ENCODE measurements at regions not wholly inside any gene's neighbourhood (a gene's known extent, or its start where the extent isn't known, plus 50 kb on each side); places are given as distances from the start of the nearest gene placed in this dataset.

DNA sequence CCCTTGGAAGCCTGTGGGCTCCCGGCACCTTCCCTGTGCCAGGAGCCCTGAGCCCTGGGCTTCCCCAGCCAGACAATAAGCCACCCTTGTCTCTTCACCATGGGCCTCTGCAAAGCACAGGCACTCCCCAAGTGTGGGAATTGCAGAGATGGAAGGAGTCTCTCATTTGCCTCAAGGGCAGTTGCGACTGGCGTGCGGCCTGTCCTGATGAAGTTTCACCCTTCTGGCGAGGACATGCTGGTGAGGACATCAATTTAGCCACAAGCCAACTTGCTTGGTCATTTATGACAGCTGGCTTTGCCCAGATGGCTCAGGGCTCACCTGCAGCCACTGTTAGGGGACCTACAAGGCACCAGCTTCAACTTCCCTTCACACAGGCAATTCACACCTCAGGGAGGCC, 180.2 kb downstream of the ANAPC1 start:
- H4K20me1 ChIP-seq (ENCODE audit: insufficient read depth, low read length) = no peaks in the 10 kb centered on the region; the same call in 1 of the 2 replicates
- H3K9me3 ChIP-seq (ENCODE audit: insufficient read depth, low read length) = peaks cover 6% of the 10 kb centered on the region; the same call in 1 of the 2 replicates
- H2AFZ ChIP-seq (ENCODE audit: low read depth, low read length) = no peak overlapping the region
- peaks cover 84% of the 10 kb centered on the region for H3K4me1 ChIP-seq (ENCODE audit: low read length)
- TF ChIP-seq CTCF (IDR thresholded peaks at IDR 0.05; ENCODE audit: low read depth, low read length) (no peak), EZH2phosphoT487 (IDR thresholded peaks at IDR 0.05; ENCODE audit: low read depth) (no peak)
- H3K27me3 ChIP-seq (ENCODE audit: low read depth, low read length) = peaks cover 45% of the 10 kb centered on the region
- H3K36me3 ChIP-seq (replicated peaks; ENCODE audit: low read depth, low read length) = no peaks in the 10 kb centered on the region
- no peak overlapping the region for H3K27ac ChIP-seq (ENCODE audit: low read length)
- no peak overlapping the region for H3K9ac ChIP-seq (ENCODE audit: low read length)
- no peak overlapping the region for H3K4me3 ChIP-seq (ENCODE audit: low read length)
- H3K79me2 ChIP-seq (ENCODE audit: low read length) = no peaks in the 10 kb centered on the region
- H3K4me2 ChIP-seq (ENCODE audit: low read length) = no peak overlapping the region

- Histone ChIP-seq H3K4me2 (ENCODE audit: low read length) (no peak overlapping the region), H3K4me1 (ENCODE audit: low read length) (peaks cover 79% of the 10 kb centered on the region), H4K20me1 (ENCODE audit: insufficient read depth, low read length) (no peaks in the 10 kb centered on the region; the same call in 1 of the 2 replicates), H3K9ac (ENCODE audit: low read length) (no peak overlapping the region), H3K4me3 (ENCODE audit: low read length) (no peak overlapping the region), H3K36me3 (replicated peaks; ENCODE audit: low read depth, low read length) (no peaks in the 10 kb centered on the region), H2AFZ (ENCODE audit: low read depth, low read length) (no peak overlapping the region), H3K27ac (ENCODE audit: low read length) (no peak overlapping the region), H3K79me2 (ENCODE audit: low read length) (no peaks in the 10 kb centered on the region), H3K27me3 (ENCODE audit: low read depth, low read length) (peaks cover 50% of the 10 kb centered on the region), H3K9me3 (ENCODE audit: insufficient read depth, low read length) (peaks cover 6% of the 10 kb centered on the region; the same call in 1 of the 2 replicates)
- TF ChIP-seq EZH2phosphoT487 (IDR thresholded peaks at IDR 0.05; ENCODE audit: low read depth) (no peak), CTCF (IDR thresholded peaks at IDR 0.05; ENCODE audit: low read depth, low read length) (no peak)
These were observed 179.7 kb downstream of the ANAPC1 start for GRCh38 chr2:111704246-111704645.

- Histone ChIP-seq H3K4me3 (ENCODE audit: low read length) (peak overlapping the region; percentile 42), H3K79me2 (ENCODE audit: low read length) (no peaks in the 10 kb centered on the region), H2AFZ (ENCODE audit: low read depth, low read length) (no peak overlapping the region), H3K27ac (ENCODE audit: low read length) (peak overlapping the region; percentile 74), H3K36me3 (replicated peaks; ENCODE audit: low read depth, low read length) (no peaks in the 10 kb centered on the region), H3K9me3 (ENCODE audit: insufficient read depth, low read length) (peaks cover 6% of the 10 kb centered on the region; the same call in 1 of the 2 replicates), H4K20me1 (ENCODE audit: insufficient read depth, low read length) (no peaks in the 10 kb centered on the region; the same call in 1 of the 2 replicates), H3K4me2 (ENCODE audit: low read length) (peak overlapping the region; percentile 76), H3K27me3 (ENCODE audit: low read depth, low read length) (peaks cover 60% of the 10 kb centered on the region), H3K4me1 (ENCODE audit: low read length) (peaks cover 81% of the 10 kb centered on the region), H3K9ac (ENCODE audit: low read length) (peak overlapping the region; percentile 18; the same call in 1 of the 2 replicates)
- TF ChIP-seq EZH2phosphoT487 (IDR thresholded peaks at IDR 0.05; ENCODE audit: low read depth) (no peak), CTCF (IDR thresholded peaks at IDR 0.05; ENCODE audit: low read depth, low read length) (no peak)
These were observed 178.8 kb downstream of the ANAPC1 start for GRCh38 chr2:111705239-111705638.

DNA sequence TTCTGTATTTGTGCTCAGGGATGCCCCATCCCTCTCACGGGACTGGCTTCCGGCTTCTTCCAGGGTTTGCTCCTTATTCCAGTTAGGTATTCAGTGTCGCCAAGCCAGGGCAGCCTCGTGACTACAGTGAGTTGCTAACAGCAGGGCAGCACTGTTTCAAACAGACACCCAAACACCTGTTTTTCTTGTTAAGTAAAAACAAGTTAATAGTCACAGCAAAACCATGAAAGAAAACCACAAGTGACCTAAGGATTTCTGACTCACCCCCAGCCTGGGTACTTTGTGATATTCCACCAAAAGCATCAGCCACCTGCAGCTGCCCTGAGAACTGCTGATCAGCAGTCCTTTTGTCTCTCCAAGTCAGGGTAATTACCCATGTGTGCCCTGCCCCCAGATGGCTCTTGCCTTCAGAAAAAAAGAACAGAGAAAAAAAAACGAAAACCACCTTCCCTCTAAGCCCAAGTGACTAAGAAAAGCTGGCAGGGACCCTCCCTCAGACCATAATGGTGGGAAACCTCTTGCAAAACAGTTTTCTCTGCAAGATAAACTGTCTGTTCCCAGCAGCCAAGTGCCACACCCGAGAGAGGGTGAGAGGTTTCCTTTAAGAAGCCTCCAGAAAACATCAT, 178.2 kb downstream of the ANAPC1 start:
- no peaks in the 10 kb centered on the region; the same call in 1 of the 2 replicates for H4K20me1 ChIP-seq (ENCODE audit: insufficient read depth, low read length)
- no peak for TF ChIP-seq EZH2phosphoT487 (IDR thresholded peaks at IDR 0.05; ENCODE audit: low read depth)
- TF ChIP-seq CTCF (IDR thresholded peaks at IDR 0.05; ENCODE audit: low read depth, low read length) = no peak
- H3K9ac ChIP-seq (ENCODE audit: low read length) = peak overlapping the region; percentile 18; the same call in 1 of the 2 replicates
- H2AFZ ChIP-seq (ENCODE audit: low read depth, low read length) = no peak overlapping the region
- no peaks in the 10 kb centered on the region for H3K79me2 ChIP-seq (ENCODE audit: low read length)
- no peaks in the 10 kb centered on the region for H3K36me3 ChIP-seq (replicated peaks; ENCODE audit: low read depth, low read length)
- peaks cover 6% of the 10 kb centered on the region; the same call in 1 of the 2 replicates for H3K9me3 ChIP-seq (ENCODE audit: insufficient read depth, low read length)
- peaks cover 81% of the 10 kb centered on the region for H3K4me1 ChIP-seq (ENCODE audit: low read length)
- H3K27ac ChIP-seq (ENCODE audit: low read length) = peak overlapping the region; percentile 74
- peaks cover 62% of the 10 kb centered on the region for H3K27me3 ChIP-seq (ENCODE audit: low read depth, low read length)
- peak overlapping the region; percentile 76 for H3K4me2 ChIP-seq (ENCODE audit: low read length)
- peak overlapping the region; percentile 42 for H3K4me3 ChIP-seq (ENCODE audit: low read length)

Data from OCI-LY3 (cell line).